ENCODE measurements at regions not wholly inside any gene's neighbourhood (a gene's known extent, or its start where the extent isn't known, plus 50 kb on each side); places are given as distances from the start of the nearest gene placed in this dataset.

DNA sequence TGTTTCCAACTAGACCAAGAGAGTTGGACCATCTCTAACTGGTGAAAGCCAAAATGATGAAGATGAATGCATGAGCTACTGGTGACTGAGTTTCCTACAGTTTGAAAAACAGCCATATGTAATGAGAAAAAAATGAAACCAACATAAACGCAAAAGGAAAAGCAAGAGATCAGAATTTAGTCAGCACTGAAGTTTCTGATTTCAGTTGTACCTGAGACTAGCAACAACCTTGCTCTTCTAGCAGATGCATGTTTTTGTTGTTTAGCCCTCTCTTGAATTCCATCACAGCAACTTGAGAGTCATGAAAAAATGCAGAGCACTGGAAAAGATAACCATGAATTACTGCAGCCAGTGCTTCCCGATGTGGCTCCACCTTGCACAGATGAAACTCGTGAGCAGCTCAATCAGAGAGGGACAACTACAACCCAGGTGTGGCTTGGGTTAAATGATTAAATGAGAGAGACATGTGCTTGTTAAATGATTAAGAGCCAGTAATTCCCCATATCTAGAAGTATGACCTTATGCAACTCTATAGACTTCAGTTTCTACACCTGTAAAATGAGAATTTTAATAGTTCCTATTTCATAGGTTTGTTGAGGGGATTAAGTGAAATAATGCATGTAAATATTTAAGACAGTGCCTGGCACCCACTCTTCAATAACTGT, 104.8 kb downstream of the ELOVL4 start:
- Histone ChIP-seq H3K4ac (replicated peaks; ENCODE audit: insufficient read length, low read depth, low read length) (no peak overlapping the region), H3K18ac (ENCODE audit: extremely low read depth, low read length) (no peak overlapping the region)

More for the DNA sequence above, 104.8 kb downstream of the ELOVL4 start:
- no peak overlapping the region for H2BK20ac ChIP-seq (ENCODE audit: low read length)
- TF ChIP-seq FOSL1 (IDR thresholded peaks at IDR 0.05; ENCODE audit: insufficient read depth, low read depth, low read length), result no peak
- TF ChIP-seq PHF8 (conservative IDR thresholded peaks at IDR 0.05; ENCODE audit: low read depth, low read length), result no peak
- H3K14ac ChIP-seq (ENCODE audit: insufficient read length), result no peak overlapping the region
- no peak overlapping the region for H2BK5ac ChIP-seq (ENCODE audit: low read depth, low read length)
- H4K8ac ChIP-seq (ENCODE audit: extremely low read depth, insufficient read depth, low read length), result no peak overlapping the region
- peaks cover 0 to 12% of the 10 kb centered on the region in 2 experiments; a peak in 3 of 4 replicates for H3K9me3 ChIP-seq (ENCODE audit: insufficient read depth in 2 of 2, low read depth in 1 of 2, low read length in 1 of 2)
- H3K27ac ChIP-seq (ENCODE audit: low read depth, low read length), result no peak overlapping the region
- POLR2A ChIA-PET (ENCODE audit: partially characterized antibody), result no interaction called here
- no peak overlapping the region for H3K56ac ChIP-seq (replicated peaks; ENCODE audit: insufficient read length, low read depth, low read length)
- H4K5ac ChIP-seq (ENCODE audit: insufficient read length, low read depth, low read length), result no peak overlapping the region
- no peaks in the 10 kb centered on the region for H3K4me1 ChIP-seq (replicated peaks in 1 of 4; ENCODE audit: control insufficient read depth in 3 of 4, insufficient read depth in 4 of 4, low read length in 3 of 4)
- H3K23me2 ChIP-seq (ENCODE audit: low read depth, low read length), result no peaks in the 10 kb centered on the region
- WGBS, 2 experiments (ENCODE audit: extremely low coverage in 1 of 2, insufficient coverage in 1 of 2, insufficient read length in 1 of 2, insufficient replicate concordance in 2 of 2, low coverage in 1 of 2, low lambda C conversion rate in 2 of 2, missing lambda C conversion rate in 1 of 2), result 89% methylated on average over 3 of the region's 3 CpGs; no CpG with 5 or more reads in 1 of the 2 experiments
- H4K91ac ChIP-seq (replicated peaks; ENCODE audit: insufficient read length, low read length), result no peak overlapping the region
- H2BK120ac ChIP-seq (replicated peaks; ENCODE audit: low read depth, low read length), result no peak overlapping the region
- CTCF ChIA-PET (ENCODE audit: partially characterized antibody), result interaction anchor here (1.4 to 2.2 kb wide), 3 partner anchors 11 to 29 kb away, joined by 3 to 9 read pairs (median 4); no protein-coding TSS in a partner anchor
- H3K36me3 ChIP-seq (ENCODE audit: control insufficient read depth in 2 of 4, insufficient read depth in 4 of 4, low read length in 3 of 4), result no peaks in the 10 kb centered on the region
- no peak overlapping the region for H3K23ac ChIP-seq (ENCODE audit: insufficient read length)
- H3K79me1 ChIP-seq (ENCODE audit: low read depth, low read length), result no peaks in the 10 kb centered on the region
- H3K4me3 ChIP-seq (ENCODE audit: extremely low read depth in 1 of 4, insufficient read depth in 2 of 4, low read depth in 3 of 4, low read length in 4 of 4), result no peak overlapping the region
- no peaks in the 10 kb centered on the region; a peak in 1 of 7 replicates for H3K27me3 ChIP-seq (replicated peaks in 1 of 4; ENCODE audit: control insufficient read depth in 3 of 4, extremely low read depth in 1 of 4, insufficient read depth in 3 of 4, low read length in 3 of 4)
- no peaks in the 10 kb centered on the region for H3K79me2 ChIP-seq (ENCODE audit: control insufficient read depth in 1 of 2, insufficient read depth in 2 of 2, low read length in 2 of 2)
- no peak overlapping the region for H3K9ac ChIP-seq (replicated peaks in 1 of 4; ENCODE audit: extremely low read depth in 1 of 4, low read depth in 3 of 4, low read length in 3 of 4)
- DNase-seq (ENCODE audit: low read depth in 1 of 2, low spot score in 2 of 2), result no peak
- H2BK12ac ChIP-seq (ENCODE audit: low read depth, low read length), result no peak overlapping the region
- H2BK15ac ChIP-seq (ENCODE audit: low read length), result no peak overlapping the region
- H2AFZ ChIP-seq (ENCODE audit: low read length), result no peak overlapping the region
- H3K4me2 ChIP-seq (ENCODE audit: insufficient read depth in 1 of 2, low read depth in 2 of 2, low read length in 2 of 2), result no peak overlapping the region
- no peaks in the 10 kb centered on the region for H4K20me1 ChIP-seq (replicated peaks in 1 of 2; ENCODE audit: control insufficient read depth in 1 of 2, insufficient read depth in 2 of 2, low read length in 2 of 2)
- H2AK5ac ChIP-seq (ENCODE audit: low read depth, low read length), result no peak overlapping the region
- no peak for FAIRE-seq

Measured in H1 (cell line).